ENCODE measurements at regions not wholly inside any gene's neighbourhood (a gene's known extent, or its start where the extent isn't known, plus 50 kb on each side); places are given as distances from the start of the nearest gene placed in this dataset.

DNA sequence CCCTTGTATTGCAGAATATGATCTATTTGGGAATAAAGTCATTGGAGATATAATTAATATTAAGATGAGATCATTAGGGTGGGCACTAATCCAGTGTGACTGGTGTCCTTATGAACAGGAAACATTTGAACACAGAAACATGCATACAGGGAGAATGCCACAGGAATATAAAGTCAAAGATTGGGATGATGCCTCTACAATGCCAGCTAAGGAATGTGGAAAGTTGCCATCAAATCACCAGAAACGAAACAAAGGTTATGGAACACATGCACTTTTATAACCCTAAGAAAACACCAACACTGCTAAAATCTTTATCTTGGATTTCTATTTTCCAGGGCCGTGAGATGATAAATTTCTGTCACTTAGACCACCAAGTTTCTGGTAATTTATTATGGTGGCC lies 442.4 kb upstream of the BCHE start:
- no peaks in the 10 kb centered on the region for H3K4me1 ChIP-seq (ENCODE audit: control insufficient read depth, insufficient read depth, low read length)
- no peak overlapping the region for H2AK5ac ChIP-seq (ENCODE audit: low read depth, low read length)
- H3K18ac ChIP-seq (ENCODE audit: low read depth, low read length): no peak overlapping the region
- H4K20me1 ChIP-seq (ENCODE audit: insufficient read depth, low read length): no peaks in the 10 kb centered on the region
- no peak overlapping the region for H2AK9ac ChIP-seq (replicated peaks; ENCODE audit: low read depth, low read length, poor library complexity)
- H3K23ac ChIP-seq (ENCODE audit: low read depth, low read length): no peak overlapping the region
- H3K27me3 ChIP-seq (ENCODE audit: control insufficient read depth, insufficient read depth, low read length): no peaks in the 10 kb centered on the region
- H3K36me3 ChIP-seq (ENCODE audit: control insufficient read depth, insufficient read depth, low read length): no peaks in the 10 kb centered on the region
- no CpG with 5 or more reads among the region's 2 CpGs for WGBS, 2 experiments (ENCODE audit: extremely low coverage in 2 of 2, insufficient read length in 1 of 2)
- intact Hi-C loops (cut with micrococcal nuclease) (no loop called here), in situ Hi-C loops (cut with MboI; ENCODE audit: low sequenced_read_pairs) (no loop called here), dilution Hi-C loops (cut with HindIII; ENCODE audit: low sequenced_read_pairs, unreplicated experiment) (no loop called here)
- H3K14ac ChIP-seq (replicated peaks; ENCODE audit: low read depth, low read length): no peak overlapping the region
- H4K91ac ChIP-seq (ENCODE audit: insufficient read depth, low read depth, low read length): no peak overlapping the region
- DNase-seq (no peak), ATAC-seq (ENCODE audit: low read depth) (no peak)
- no peaks in the 10 kb centered on the region for H3K9me1 ChIP-seq (ENCODE audit: insufficient read depth, low read length)
- H3K4me3 ChIP-seq (ENCODE audit: insufficient read depth, low read depth, low read length): no peak overlapping the region
- no peaks in the 10 kb centered on the region for H3K9me3 ChIP-seq (ENCODE audit: control insufficient read depth, insufficient read depth, low read length)
- no peak overlapping the region for H2BK20ac ChIP-seq (ENCODE audit: low read depth, low read length)
- H4K5ac ChIP-seq (ENCODE audit: low read depth, low read length): no peak overlapping the region
- no TSS peak for BruUV-seq (replicated peaks)
- no peak overlapping the region for H3K27ac ChIP-seq (ENCODE audit: insufficient read depth, low read length)
- no peak overlapping the region for H2BK15ac ChIP-seq (ENCODE audit: low read depth, low read length)
- no peak overlapping the region for H4K8ac ChIP-seq (ENCODE audit: low read depth in 2 of 2, low read length in 2 of 2)
- CTCF ChIA-PET: no interaction called here
- TF ChIP-seq, protein P1, sequence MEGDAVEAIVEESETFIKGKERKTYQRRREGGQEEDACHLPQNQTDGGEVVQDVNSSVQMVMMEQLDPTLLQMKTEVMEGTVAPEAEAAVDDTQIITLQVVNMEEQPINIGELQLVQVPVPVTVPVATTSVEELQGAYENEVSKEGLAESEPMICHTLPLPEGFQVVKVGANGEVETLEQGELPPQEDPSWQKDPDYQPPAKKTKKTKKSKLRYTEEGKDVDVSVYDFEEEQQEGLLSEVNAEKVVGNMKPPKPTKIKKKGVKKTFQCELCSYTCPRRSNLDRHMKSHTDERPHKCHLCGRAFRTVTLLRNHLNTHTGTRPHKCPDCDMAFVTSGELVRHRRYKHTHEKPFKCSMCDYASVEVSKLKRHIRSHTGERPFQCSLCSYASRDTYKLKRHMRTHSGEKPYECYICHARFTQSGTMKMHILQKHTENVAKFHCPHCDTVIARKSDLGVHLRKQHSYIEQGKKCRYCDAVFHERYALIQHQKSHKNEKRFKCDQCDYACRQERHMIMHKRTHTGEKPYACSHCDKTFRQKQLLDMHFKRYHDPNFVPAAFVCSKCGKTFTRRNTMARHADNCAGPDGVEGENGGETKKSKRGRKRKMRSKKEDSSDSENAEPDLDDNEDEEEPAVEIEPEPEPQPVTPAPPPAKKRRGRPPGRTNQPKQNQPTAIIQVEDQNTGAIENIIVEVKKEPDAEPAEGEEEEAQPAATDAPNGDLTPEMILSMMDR (conservative IDR thresholded peaks at IDR 0.05; ENCODE audit: low read depth, low read length): no peak
- TF ChIP-seq CEBPB (IDR thresholded peaks at IDR 0.05; ENCODE audit: low read depth, low read length) (no peak), FOS (IDR thresholded peaks at IDR 0.05; ENCODE audit: low read depth, low read length) (no peak), CHD1 (IDR thresholded peaks at IDR 0.05; ENCODE audit: low read depth, low read length) (no peak), RCOR1 (IDR thresholded peaks at IDR 0.05; ENCODE audit: insufficient replicate concordance, low read length) (no peak), RAD21 (IDR thresholded peaks at IDR 0.05; ENCODE audit: low read length) (no peak)
- TF ChIP-seq, protein P2, sequence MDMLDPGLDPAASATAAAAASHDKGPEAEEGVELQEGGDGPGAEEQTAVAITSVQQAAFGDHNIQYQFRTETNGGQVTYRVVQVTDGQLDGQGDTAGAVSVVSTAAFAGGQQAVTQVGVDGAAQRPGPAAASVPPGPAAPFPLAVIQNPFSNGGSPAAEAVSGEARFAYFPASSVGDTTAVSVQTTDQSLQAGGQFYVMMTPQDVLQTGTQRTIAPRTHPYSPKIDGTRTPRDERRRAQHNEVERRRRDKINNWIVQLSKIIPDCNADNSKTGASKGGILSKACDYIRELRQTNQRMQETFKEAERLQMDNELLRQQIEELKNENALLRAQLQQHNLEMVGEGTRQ (IDR thresholded peaks at IDR 0.05; ENCODE audit: low read depth, low read length): no peak
- TF ChIP-seq, protein P3, sequence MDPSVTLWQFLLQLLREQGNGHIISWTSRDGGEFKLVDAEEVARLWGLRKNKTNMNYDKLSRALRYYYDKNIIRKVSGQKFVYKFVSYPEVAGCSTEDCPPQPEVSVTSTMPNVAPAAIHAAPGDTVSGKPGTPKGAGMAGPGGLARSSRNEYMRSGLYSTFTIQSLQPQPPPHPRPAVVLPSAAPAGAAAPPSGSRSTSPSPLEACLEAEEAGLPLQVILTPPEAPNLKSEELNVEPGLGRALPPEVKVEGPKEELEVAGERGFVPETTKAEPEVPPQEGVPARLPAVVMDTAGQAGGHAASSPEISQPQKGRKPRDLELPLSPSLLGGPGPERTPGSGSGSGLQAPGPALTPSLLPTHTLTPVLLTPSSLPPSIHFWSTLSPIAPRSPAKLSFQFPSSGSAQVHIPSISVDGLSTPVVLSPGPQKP (IDR thresholded peaks at IDR 0.05; ENCODE audit: borderline replicate concordance, low read depth, low read length): no peak
- no peaks in the 10 kb centered on the region for H3K79me1 ChIP-seq (ENCODE audit: low read depth in 1 of 2, low read length in 2 of 2)
- no peak overlapping the region for H2BK120ac ChIP-seq (ENCODE audit: low read depth, low read length)
- no peak overlapping the region for H3K4ac ChIP-seq (ENCODE audit: low read depth, low read length)
- H2AFZ ChIP-seq (replicated peaks; ENCODE audit: low read length, poor library complexity): no peak overlapping the region
- no peak overlapping the region for H2BK5ac ChIP-seq (ENCODE audit: low read depth, low read length, poor library complexity, severe bottlenecking)
- no peak overlapping the region for H3K56ac ChIP-seq (ENCODE audit: extremely low read depth, insufficient read depth, low read length)
- no peak overlapping the region for H3K4me2 ChIP-seq (ENCODE audit: low read depth, low read length)
- POLR2A ChIA-PET (ENCODE audit: unreplicated experiment): no interaction called here
- H3K9ac ChIP-seq (ENCODE audit: low read depth, low read length): no peak overlapping the region

All from IMR-90 (cell line).